Nucleus accumbens (tissue), 56 donors: ENCODE measurements at regions not wholly inside any gene's neighbourhood (a gene's known extent, or its start where the extent isn't known, plus 50 kb on each side); places are given as distances from the start of the nearest gene placed in this dataset.
A peak's percentile ranks its signal among the peaks of the same experiment; 100 is the strongest.

Experiments used
- DNase-seq, 56 donors: peaks; one replicate each; lab custom pipeline; 2025; lab: John Stamatoyannopoulos, UW

GRCh38 chr5:137567226-137567625 is 68.1 kb upstream of the SPOCK1 start:
- no peak for DNase-seq

GRCh38 chr5:137566780-137567179 is 67.7 kb upstream of the SPOCK1 start:
- DNase-seq = no peak

GRCh38 chr5:137566118-137566541 is 67.0 kb upstream of the SPOCK1 start:
- DNase-seq = no peak

GRCh38 chr5:137565450-137565849 is 66.3 kb upstream of the SPOCK1 start:
- no peak for DNase-seq

GRCh38 chr5:137564398-137564961 is 65.4 kb upstream of the SPOCK1 start:
- DNase-seq = peak in 1 of 56 donors; percentile 15

GRCh38 chr5:137563646-137564397 is 64.7 kb upstream of the SPOCK1 start:
- peak in 8 of 56 donors; percentile 5 to 27 (median 7) for DNase-seq

GRCh38 chr5:137563301-137563645 is 64.1 kb upstream of the SPOCK1 start:
- DNase-seq = peak in 11 of 56 donors; percentile 4 to 53 (median 14)

GRCh38 chr5:137561608-137562007 is 62.5 kb upstream of the SPOCK1 start:
- DNase-seq = no peak

- DNase-seq = no peak
These were observed 61.3 kb upstream of the SPOCK1 start for GRCh38 chr5:137560420-137560819.
